DMS114 treated with DMSO at 0.1 percent for 48 hours (cell line): ENCODE measurements at regions not wholly inside any gene's neighbourhood (a gene's known extent, or its start where the extent isn't known, plus 50 kb on each side); places are given as distances from the start of the nearest gene placed in this dataset.

ENCODE experiments used
- DNase-seq: peaks from one replicate; lab custom pipeline; 2025; ENCODE audit not compliant: unreplicated experiment; lab: John Stamatoyannopoulos, UW

GRCh38 chr6:6780231-6780630, 191.7 kb downstream of the LY86 start:
- no peak for DNase-seq

GRCh38 chr6:6781172-6781872, 192.8 kb downstream of the LY86 start:
- no peak for DNase-seq

- no peak for DNase-seq
Observed at GRCh38 chr6:6781873-6782227, 193.3 kb downstream of the LY86 start.

- DNase-seq: no peak
Observed at GRCh38 chr6:6783721-6784120, 195.2 kb downstream of the LY86 start.

- no peak for DNase-seq
Observed at GRCh38 chr6:6784514-6785162, 196.1 kb downstream of the LY86 start.

GRCh38 chr6:6785163-6785521, 196.6 kb downstream of the LY86 start:
- DNase-seq: no peak

GRCh38 chr6:6788394-6789032, 200.0 kb downstream of the LY86 start:
- DNase-seq: no peak

GRCh38 chr6:6790393-6790792, 201.9 kb downstream of the LY86 start:
- DNase-seq: no peak

GRCh38 chr6:6790891-6791290, 202.4 kb downstream of the LY86 start:
- DNase-seq: no peak

- no peak for DNase-seq
Observed at GRCh38 chr6:6793388-6794250, 205.1 kb downstream of the LY86 start.

GRCh38 chr6:6795393-6795792, 206.9 kb downstream of the LY86 start:
- no peak for DNase-seq

GRCh38 chr6:6796818-6797217, 208.3 kb downstream of the LY86 start:
- no peak for DNase-seq

GRCh38 chr6:6798448-6798860, 209.9 kb downstream of the LY86 start:
- DNase-seq: no peak

GRCh38 chr6:6801005-6801335, 212.4 kb downstream of the LY86 start:
- no peak for DNase-seq

GRCh38 chr6:6801635-6802218, 213.2 kb downstream of the LY86 start:
- no peak for DNase-seq

- no peak for DNase-seq
Observed at GRCh38 chr6:6803180-6803977, 214.9 kb downstream of the LY86 start.

GRCh38 chr6:6804843-6805615, 216.5 kb downstream of the LY86 start:
- no peak for DNase-seq

GRCh38 chr6:6806844-6807518, 218.5 kb downstream of the LY86 start:
- no peak for DNase-seq

GRCh38 chr6:6808343-6808742, 219.8 kb downstream of the LY86 start:
- DNase-seq: no peak
